ENCODE measurements at regions not wholly inside any gene's neighbourhood (a gene's known extent, or its start where the extent isn't known, plus 50 kb on each side); places are given as distances from the start of the nearest gene placed in this dataset.
"Not testable (repeated sequence)": the region's sequence is repeated elsewhere in the genome, so short reads cannot be mapped to it uniquely, and the experiment has no call there.

DNA sequence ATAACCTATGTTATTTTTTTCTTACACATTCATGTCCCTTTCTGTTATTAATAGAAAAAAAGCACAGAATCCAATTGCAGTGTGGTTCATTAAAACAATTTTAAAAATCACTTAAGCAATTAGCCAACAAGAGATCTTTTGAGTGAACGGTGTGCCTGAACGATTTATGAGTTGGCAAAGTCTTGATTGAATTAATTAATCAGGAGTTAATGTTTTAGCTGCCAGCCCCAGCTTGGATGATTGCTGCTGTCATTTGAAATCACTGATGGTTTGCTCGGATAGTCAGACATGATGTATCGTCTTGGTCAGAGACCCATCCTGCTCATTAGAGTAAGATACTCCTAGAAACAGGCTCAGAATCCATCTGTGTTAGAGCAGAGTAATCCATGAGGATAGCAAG is 158.3 kb upstream of the GALNT2 start:
- peaks cover 46% of the 10 kb centered on the region for H3K27me3 Mint-ChIP-seq (ENCODE audit: low read depth)
- no peak overlapping the region for H3K4me3 Mint-ChIP-seq
- H3K4me1 Mint-ChIP-seq (ENCODE audit: low read depth), result no peaks in the 10 kb centered on the region

DNA sequence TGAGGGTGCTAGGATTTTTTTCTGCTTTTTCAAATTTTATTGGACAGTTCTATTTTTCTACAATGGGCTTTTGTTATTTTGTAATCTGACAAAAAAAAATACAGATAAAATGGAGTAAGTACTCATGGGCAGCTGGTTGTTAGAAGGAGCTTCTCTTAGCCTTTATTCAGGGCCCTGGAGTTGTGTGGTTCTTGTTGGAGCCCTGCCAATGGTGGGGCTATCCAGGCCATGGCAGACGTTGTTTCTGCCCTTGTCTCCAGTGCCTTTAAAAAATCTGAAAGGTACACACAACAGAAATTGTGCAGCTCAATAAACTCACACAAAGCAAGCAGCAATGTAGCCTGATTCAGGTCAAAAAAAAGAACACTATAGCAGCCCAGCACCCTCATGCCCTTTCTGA is 153.5 kb upstream of the GALNT2 start:
- no peak overlapping the region for H3K4me3 Mint-ChIP-seq
- DNase-seq, result no peak
- no peak overlapping the region for H3K27ac Mint-ChIP-seq
- ATAC-seq (replicated peaks in 1 of 2), result no peak
- no peaks in the 10 kb centered on the region for H3K4me1 Mint-ChIP-seq (ENCODE audit: low read depth)
- H3K9me3 Mint-ChIP-seq, result no peaks in the 10 kb centered on the region
- H3K36me3 Mint-ChIP-seq (ENCODE audit: insufficient read depth in 2 of 2), result no peaks in the 10 kb centered on the region
- H3K27me3 Mint-ChIP-seq (ENCODE audit: low read depth), result peaks cover 19% of the 10 kb centered on the region

More for the DNA sequence above, 158.3 kb upstream of the GALNT2 start:
- H3K36me3 Mint-ChIP-seq (ENCODE audit: insufficient read depth in 2 of 2), result no peaks in the 10 kb centered on the region
- H3K27ac Mint-ChIP-seq, result no peak overlapping the region
- no peak for DNase-seq
- no peaks in the 10 kb centered on the region for H3K9me3 Mint-ChIP-seq
- no peak for ATAC-seq (replicated peaks in 1 of 2)

DNA sequence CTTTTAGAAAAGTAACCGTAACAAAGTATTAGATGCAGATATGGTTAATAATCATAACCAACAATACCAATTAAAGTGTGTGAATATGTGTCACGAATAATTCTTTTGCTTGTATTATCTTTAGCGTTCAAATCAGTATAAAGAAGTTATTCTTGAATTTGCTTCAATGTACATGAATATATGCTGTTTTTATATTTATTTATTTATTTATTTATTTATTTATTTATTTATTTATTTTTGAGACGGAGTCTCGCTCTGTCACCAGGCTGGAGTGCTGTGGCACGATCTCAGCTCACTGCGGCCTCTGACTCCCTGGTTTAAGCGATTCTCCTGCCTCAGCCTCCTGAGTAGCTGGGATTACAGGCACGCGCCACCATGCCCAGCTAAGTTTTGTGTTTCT is 147.6 kb upstream of the GALNT2 start:
- H3K36me3 Mint-ChIP-seq (ENCODE audit: insufficient read depth in 2 of 2); DNase-seq; H3K4me3 Mint-ChIP-seq; H3K4me1 Mint-ChIP-seq (ENCODE audit: low read depth); ATAC-seq (replicated peaks in 1 of 2); H3K27me3 Mint-ChIP-seq (ENCODE audit: low read depth); H3K27ac Mint-ChIP-seq; H3K9me3 Mint-ChIP-seq: not testable (repeated sequence)

DNA sequence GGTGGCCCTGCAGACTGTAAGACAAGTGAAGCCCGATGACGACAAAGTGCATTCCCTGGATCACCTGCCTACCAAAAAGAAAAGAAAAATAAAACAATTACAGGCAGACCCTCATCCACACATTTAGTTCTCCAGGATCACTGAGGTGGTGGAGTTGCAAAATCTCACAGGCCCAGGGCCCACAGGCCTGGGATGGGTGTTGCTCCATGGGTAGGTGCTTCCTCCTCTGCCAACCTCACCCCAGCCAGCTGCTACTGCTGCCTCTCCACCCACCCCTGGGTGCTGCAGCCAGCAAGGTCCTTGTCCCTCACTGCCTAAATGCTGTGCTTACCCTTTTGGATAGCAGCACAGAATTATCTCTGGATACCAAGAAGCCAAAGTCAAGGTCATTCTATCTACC is 146.4 kb upstream of the GALNT2 start:
- Mint-ChIP-seq H3K4me1 (ENCODE audit: low read depth) (no peaks in the 10 kb centered on the region), H3K27me3 (ENCODE audit: low read depth) (no peaks in the 10 kb centered on the region)
- no peak for ATAC-seq (replicated peaks in 1 of 2)

DNA sequence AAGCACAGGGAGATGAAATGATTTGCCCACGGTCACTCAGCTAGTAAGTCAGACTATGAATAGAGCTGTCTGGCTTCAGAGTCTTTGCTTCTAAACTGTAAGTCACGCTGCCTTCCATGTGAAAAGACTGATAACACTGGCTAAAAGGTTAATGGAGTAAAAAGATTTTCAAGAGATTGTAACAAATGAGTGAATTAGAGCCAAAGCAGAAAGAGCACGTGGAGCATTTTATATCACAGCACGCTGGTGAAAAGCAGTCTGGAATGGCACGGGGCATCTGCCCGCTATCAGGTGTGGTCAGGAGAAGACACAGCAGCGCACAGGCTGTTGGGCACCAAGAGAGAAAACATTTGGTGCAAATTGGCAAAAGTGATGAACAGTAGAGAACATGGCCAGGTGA is 144.8 kb upstream of the GALNT2 start:
- peaks cover 2% of the 10 kb centered on the region for H3K27me3 Mint-ChIP-seq (ENCODE audit: low read depth)
- no peaks in the 10 kb centered on the region for H3K36me3 Mint-ChIP-seq (ENCODE audit: insufficient read depth in 2 of 2)
- no peak for ATAC-seq (replicated peaks in 1 of 2)
- no peak overlapping the region for H3K27ac Mint-ChIP-seq
- no peak for DNase-seq
- no peak overlapping the region for H3K4me3 Mint-ChIP-seq
- H3K4me1 Mint-ChIP-seq (ENCODE audit: low read depth), result no peaks in the 10 kb centered on the region
- H3K9me3 Mint-ChIP-seq, result no peaks in the 10 kb centered on the region

More for the DNA sequence above, 146.4 kb upstream of the GALNT2 start:
- Mint-ChIP-seq H3K9me3 (no peaks in the 10 kb centered on the region), H3K4me3 (no peak overlapping the region), H3K27ac (no peak overlapping the region), H3K36me3 (ENCODE audit: insufficient read depth in 2 of 2) (no peaks in the 10 kb centered on the region)
- no peak for DNase-seq

DNA sequence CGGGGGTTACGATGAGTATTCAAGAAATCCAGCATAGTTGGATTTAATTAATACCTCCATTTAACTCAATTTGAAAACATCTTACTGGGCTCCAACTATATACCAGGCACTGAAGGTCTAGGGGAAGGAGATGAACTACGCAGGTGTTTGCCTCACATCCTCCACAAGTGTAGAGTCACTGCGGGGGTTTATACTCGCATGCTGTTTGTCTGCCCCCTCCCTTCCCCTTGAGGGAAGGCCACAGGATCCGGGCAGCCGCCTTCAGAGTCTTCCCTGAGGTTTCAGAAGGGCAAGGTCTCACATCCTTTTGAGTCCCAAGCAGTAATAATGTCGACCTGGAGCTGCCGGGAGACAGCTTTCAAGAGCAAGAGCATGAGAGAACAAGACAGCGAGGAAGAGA is 142.4 kb upstream of the GALNT2 start:
- Mint-ChIP-seq H3K4me3 (no peak overlapping the region), H3K9me3 (no peaks in the 10 kb centered on the region), H3K27me3 (ENCODE audit: low read depth) (peaks cover 16% of the 10 kb centered on the region), H3K4me1 (ENCODE audit: low read depth) (no peaks in the 10 kb centered on the region), H3K27ac (no peak overlapping the region), H3K36me3 (ENCODE audit: insufficient read depth in 2 of 2) (no peaks in the 10 kb centered on the region)
- no peak for DNase-seq
- no peak for ATAC-seq (replicated peaks in 1 of 2)

DNA sequence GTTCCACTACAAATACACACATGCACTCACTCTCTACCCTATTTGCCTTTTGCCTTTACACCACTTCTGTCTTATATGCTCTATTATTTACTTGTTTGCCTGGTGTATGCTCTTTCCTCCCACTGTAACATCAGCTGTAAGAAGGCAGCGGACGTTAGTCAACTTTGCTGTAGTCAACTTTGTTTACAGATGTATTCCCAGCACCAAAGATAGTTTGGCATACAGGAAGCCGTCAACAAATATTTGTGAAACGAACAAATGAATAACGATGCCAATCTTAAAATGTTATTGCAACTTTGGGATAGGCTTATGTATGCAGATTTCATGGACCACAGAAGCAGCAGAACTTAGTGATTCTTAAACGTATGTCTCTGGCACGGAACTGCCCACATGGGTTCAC is 138.3 kb upstream of the GALNT2 start:
- H3K27ac Mint-ChIP-seq, result no peak overlapping the region
- ATAC-seq (replicated peaks in 1 of 2), result no peak
- H3K4me1 Mint-ChIP-seq (ENCODE audit: low read depth), result no peaks in the 10 kb centered on the region
- peaks cover 32% of the 10 kb centered on the region for H3K27me3 Mint-ChIP-seq (ENCODE audit: low read depth)
- no peak overlapping the region for H3K4me3 Mint-ChIP-seq
- H3K36me3 Mint-ChIP-seq (ENCODE audit: insufficient read depth in 2 of 2), result peaks cover 0 to 1% of the 10 kb centered on the region in 2 donors
- no peak for DNase-seq
- H3K9me3 Mint-ChIP-seq, result no peaks in the 10 kb centered on the region

DNA sequence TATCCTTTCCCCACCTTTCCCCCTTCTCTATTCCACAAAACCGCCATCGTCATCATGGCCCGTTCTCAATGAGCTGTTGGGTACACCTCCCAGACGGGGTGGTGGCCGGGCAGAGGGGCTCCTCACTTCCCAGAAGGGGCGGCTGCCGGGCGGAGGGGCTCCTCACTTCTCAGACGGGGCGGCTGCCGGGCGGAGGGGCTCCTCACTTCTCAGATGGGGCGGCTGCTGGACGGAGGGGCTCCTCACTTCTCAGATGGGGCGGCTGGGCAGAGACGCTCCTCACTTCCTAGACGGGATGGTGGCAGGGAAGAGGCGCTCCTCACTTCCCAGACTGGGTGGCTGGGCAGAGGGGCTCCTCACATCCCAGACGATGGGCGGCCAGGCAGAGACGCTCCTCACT is 135.3 kb upstream of the GALNT2 start:
- H3K27me3 Mint-ChIP-seq (ENCODE audit: low read depth), result peaks cover 49% of the 10 kb centered on the region
- not testable (repeated sequence) for H3K27ac Mint-ChIP-seq

DNA sequence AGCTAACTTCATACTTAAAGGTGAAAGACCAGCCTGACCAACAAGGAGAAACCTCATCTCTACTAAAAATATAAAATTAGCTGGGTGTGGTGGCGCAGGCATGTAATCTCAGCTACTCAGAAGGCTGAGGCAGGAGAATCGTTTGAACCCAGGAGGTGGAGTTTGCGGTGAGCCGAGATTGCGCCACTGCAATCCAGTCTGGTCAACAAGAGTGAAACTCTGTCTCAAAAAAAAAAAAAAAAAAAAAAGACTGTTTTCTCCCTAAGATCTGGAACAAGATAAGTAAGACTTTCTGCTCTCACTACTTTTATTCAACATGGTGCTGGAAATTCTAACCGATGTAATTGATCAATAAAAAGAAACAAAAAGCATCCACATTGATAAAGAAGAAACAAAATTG is 131.9 kb upstream of the GALNT2 start:
- H3K4me3 Mint-ChIP-seq; DNase-seq; H3K9me3 Mint-ChIP-seq; H3K4me1 Mint-ChIP-seq (ENCODE audit: low read depth); H3K36me3 Mint-ChIP-seq (ENCODE audit: insufficient read depth in 2 of 2); ATAC-seq (replicated peaks in 1 of 2); H3K27ac Mint-ChIP-seq: not testable (repeated sequence)
- peaks cover 36% of the 10 kb centered on the region for H3K27me3 Mint-ChIP-seq (ENCODE audit: low read depth)

More for the DNA sequence above, 135.3 kb upstream of the GALNT2 start:
- H3K36me3 Mint-ChIP-seq (ENCODE audit: insufficient read depth in 2 of 2); H3K4me3 Mint-ChIP-seq; H3K4me1 Mint-ChIP-seq (ENCODE audit: low read depth); DNase-seq; ATAC-seq (replicated peaks in 1 of 2); H3K9me3 Mint-ChIP-seq: not testable (repeated sequence)

DNA sequence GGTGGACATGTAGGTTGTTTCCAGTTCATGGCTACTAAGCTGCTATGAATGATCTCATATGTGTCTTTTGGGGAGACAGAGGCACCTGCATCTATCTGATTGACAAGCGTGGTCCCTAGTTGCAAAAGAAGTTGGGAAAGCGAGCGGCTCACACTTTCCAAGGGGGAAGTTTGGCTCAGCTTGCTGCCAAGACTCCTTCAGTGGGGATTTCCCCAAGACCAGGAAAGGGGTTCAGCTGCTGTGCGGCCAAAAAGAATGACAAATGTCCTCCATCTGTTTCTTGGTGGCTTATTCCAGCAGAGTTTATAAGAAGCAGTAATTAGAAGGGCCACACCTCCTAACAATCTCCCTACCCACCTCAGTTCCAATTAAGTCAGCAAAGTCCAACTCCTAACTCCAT is 128.5 kb upstream of the GALNT2 start:
- Mint-ChIP-seq H3K4me1 (ENCODE audit: low read depth) (no peaks in the 10 kb centered on the region), H3K9me3 (no peaks in the 10 kb centered on the region), H3K36me3 (ENCODE audit: insufficient read depth in 2 of 2) (no peaks in the 10 kb centered on the region), H3K4me3 (no peak overlapping the region), H3K27me3 (ENCODE audit: low read depth) (peaks cover 30% of the 10 kb centered on the region), H3K27ac (no peak overlapping the region)
- DNase-seq (no peak), ATAC-seq (replicated peaks in 1 of 2) (no peak)

DNA sequence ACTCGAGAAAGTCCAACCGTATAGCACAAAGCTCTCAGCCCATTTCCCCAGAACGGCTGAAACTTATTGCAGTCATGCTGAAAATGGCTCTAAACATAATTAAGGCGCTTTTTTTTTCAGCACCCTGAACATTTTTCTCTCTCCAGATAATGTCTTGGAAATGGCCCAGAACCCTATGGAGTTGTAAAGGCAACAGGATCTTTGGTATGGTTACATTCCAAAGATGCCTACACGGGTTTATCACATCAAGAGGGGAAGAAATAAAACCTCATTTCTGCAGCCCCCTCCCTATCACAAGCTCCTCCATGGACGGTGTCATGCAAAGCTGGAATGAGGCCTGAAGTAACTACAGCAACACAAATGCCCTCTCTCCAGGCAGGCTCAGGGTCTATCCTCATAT is 126.4 kb upstream of the GALNT2 start:
- ATAC-seq (replicated peaks in 1 of 2) (no peak), DNase-seq (no peak)
- no peaks in the 10 kb centered on the region for H3K36me3 Mint-ChIP-seq (ENCODE audit: insufficient read depth in 2 of 2)
- H3K9me3 Mint-ChIP-seq, result no peaks in the 10 kb centered on the region
- no peak overlapping the region for H3K27ac Mint-ChIP-seq
- H3K4me3 Mint-ChIP-seq, result no peak overlapping the region
- H3K4me1 Mint-ChIP-seq (ENCODE audit: low read depth), result no peaks in the 10 kb centered on the region
- peaks cover 16% of the 10 kb centered on the region for H3K27me3 Mint-ChIP-seq (ENCODE audit: low read depth)

DNA sequence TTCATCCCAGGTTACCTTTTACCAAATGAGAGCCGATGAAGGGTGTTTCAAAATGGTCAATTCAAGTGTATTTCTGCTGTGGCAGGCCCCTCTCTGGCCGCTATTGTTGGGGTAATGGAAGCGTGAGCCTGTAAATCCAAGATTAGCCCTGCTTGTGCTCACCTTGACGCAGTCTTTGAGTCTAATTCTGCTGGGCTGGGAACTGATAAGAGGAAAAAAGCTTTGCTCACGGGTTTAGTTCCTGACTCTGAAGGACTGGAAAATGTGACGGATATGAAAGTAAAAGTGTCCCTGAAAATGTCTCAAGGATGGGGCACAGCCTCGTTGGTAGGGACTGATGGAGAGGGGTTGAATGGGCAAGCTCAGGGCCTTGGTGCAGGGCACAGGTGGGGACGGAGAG is 125.9 kb upstream of the GALNT2 start:
- no peak overlapping the region for H3K4me3 Mint-ChIP-seq

DNA sequence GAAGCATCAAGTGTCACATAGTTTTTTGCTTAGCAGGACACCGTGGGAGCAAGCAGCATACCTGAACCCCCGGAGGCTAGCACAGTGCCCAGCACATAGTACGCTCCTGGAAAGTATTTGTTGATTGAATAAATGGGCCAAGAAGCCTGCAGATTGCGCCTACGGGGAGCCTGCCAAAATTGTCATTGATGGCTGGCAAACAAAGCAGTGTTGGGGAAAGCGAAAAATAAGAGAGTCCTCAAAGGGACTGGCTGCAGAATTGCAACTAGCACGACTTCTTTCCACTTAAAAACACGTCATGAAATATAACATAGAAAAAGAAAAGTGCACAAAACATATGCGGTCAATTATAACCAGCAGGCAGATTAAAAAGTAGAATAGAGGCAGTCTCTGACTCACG is 125.2 kb upstream of the GALNT2 start:
- H3K36me3 Mint-ChIP-seq (ENCODE audit: insufficient read depth in 2 of 2), result no peaks in the 10 kb centered on the region
- H3K9me3 Mint-ChIP-seq, result no peaks in the 10 kb centered on the region
- H3K4me3 Mint-ChIP-seq, result no peak overlapping the region
- DNase-seq, result no peak
- ATAC-seq (replicated peaks in 1 of 2), result no peak
- peaks cover 11% of the 10 kb centered on the region for H3K27me3 Mint-ChIP-seq (ENCODE audit: low read depth)
- no peaks in the 10 kb centered on the region for H3K4me1 Mint-ChIP-seq (ENCODE audit: low read depth)
- H3K27ac Mint-ChIP-seq, result no peak overlapping the region

More for the DNA sequence above, 125.9 kb upstream of the GALNT2 start:
- DNase-seq (no peak), ATAC-seq (replicated peaks in 1 of 2) (no peak)
- no peaks in the 10 kb centered on the region for H3K9me3 Mint-ChIP-seq
- no peak overlapping the region for H3K27ac Mint-ChIP-seq
- H3K4me1 Mint-ChIP-seq (ENCODE audit: low read depth), result no peaks in the 10 kb centered on the region
- H3K27me3 Mint-ChIP-seq (ENCODE audit: low read depth), result peaks cover 14% of the 10 kb centered on the region
- no peaks in the 10 kb centered on the region for H3K36me3 Mint-ChIP-seq (ENCODE audit: insufficient read depth in 2 of 2)

DNA sequence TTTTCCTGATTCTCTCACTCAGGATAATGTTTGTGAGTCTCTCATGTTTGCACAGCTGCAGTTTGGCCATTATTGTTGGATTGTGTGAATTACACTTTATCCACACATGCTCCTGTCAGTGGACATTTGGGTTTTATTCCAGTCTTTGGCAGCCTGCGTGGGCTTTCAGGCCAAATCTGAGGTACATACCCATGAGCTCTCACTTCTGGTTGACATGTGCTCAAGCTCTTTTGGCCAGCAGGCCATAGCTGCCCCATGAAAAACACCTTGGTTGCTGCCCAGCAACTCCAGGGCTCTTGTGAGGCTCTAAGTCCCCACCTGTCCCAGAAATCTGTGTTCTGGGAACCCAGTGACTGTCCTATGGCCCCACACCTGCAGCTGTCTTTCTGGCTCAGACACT is 124.5 kb upstream of the GALNT2 start:
- ATAC-seq (replicated peaks in 1 of 2) (no peak), DNase-seq (no peak)
- no peak overlapping the region for H3K27ac Mint-ChIP-seq
- H3K36me3 Mint-ChIP-seq (ENCODE audit: insufficient read depth in 2 of 2), result no peaks in the 10 kb centered on the region
- H3K4me1 Mint-ChIP-seq (ENCODE audit: low read depth), result no peaks in the 10 kb centered on the region
- no peaks in the 10 kb centered on the region for H3K9me3 Mint-ChIP-seq
- H3K27me3 Mint-ChIP-seq (ENCODE audit: low read depth), result peaks cover 11% of the 10 kb centered on the region
- H3K4me3 Mint-ChIP-seq, result no peak overlapping the region
